ENCODE measurements at regions not wholly inside any gene's neighbourhood (a gene's known extent, or its start where the extent isn't known, plus 50 kb on each side); places are given as distances from the start of the nearest gene placed in this dataset.

GRCh38 chr11:94671553-94672366 lies 96.4 kb upstream of the AMOTL1 start:
- no peak for DNase-seq

- DNase-seq, result no peak
Observed at GRCh38 chr11:94672636-94673035, 95.5 kb upstream of the AMOTL1 start.

- no peak for DNase-seq
Observed at GRCh38 chr11:94673386-94673785, 94.8 kb upstream of the AMOTL1 start.

- peak; percentile 95 for DNase-seq
Observed at GRCh38 chr11:94673951-94674491, 94.1 kb upstream of the AMOTL1 start.

GRCh38 chr11:94675239-94675638 lies 92.9 kb upstream of the AMOTL1 start:
- peak; percentile 92 for DNase-seq

GRCh38 chr11:94675813-94676212 lies 92.3 kb upstream of the AMOTL1 start:
- DNase-seq, result peak; percentile 46

GRCh38 chr11:94676814-94677213 lies 91.3 kb upstream of the AMOTL1 start:
- DNase-seq, result no peak

GRCh38 chr11:94678236-94678635 lies 89.9 kb upstream of the AMOTL1 start:
- DNase-seq, result no peak

- DNase-seq, result no peak
Observed at GRCh38 chr11:94678901-94679300, 89.3 kb upstream of the AMOTL1 start.

GRCh38 chr11:94680426-94680825 lies 87.7 kb upstream of the AMOTL1 start:
- no peak for DNase-seq

GRCh38 chr11:94681140-94681539 lies 87.0 kb upstream of the AMOTL1 start:
- DNase-seq, result no peak

- DNase-seq, result no peak
Observed at GRCh38 chr11:94681852-94682251, 86.3 kb upstream of the AMOTL1 start.

GRCh38 chr11:94694309-94695060 lies 73.7 kb upstream of the AMOTL1 start:
- peak; percentile 29 for DNase-seq

GRCh38 chr11:94697156-94697555 lies 71.0 kb upstream of the AMOTL1 start:
- DNase-seq, result no peak

GRCh38 chr11:94700622-94701021 lies 67.5 kb upstream of the AMOTL1 start:
- DNase-seq, result peak; percentile 63

GRCh38 chr11:94702481-94702880 lies 65.7 kb upstream of the AMOTL1 start:
- DNase-seq, result no peak

- DNase-seq, result peak; percentile 18
Observed at GRCh38 chr11:94705419-94705818, 62.7 kb upstream of the AMOTL1 start.

- DNase-seq, result peak; percentile 84
Observed at GRCh38 chr11:94705891-94706615, 62.1 kb upstream of the AMOTL1 start.

- DNase-seq, result no peak
Observed at GRCh38 chr11:94708176-94708575, 60.0 kb upstream of the AMOTL1 start.

GRCh38 chr11:94708642-94709041 lies 59.5 kb upstream of the AMOTL1 start:
- DNase-seq, result peak; percentile 22

- no peak for DNase-seq
Observed at GRCh38 chr11:94715225-94715624, 52.9 kb upstream of the AMOTL1 start.

GRCh38 chr11:94717667-94718066 lies 50.5 kb upstream of the AMOTL1 start:
- no peak for DNase-seq
